HL-60/S4 treated with phorbol 12-myristate 13-acetate at 8.2 ng/mL for 4 days and 3 days (cell line): ENCODE measurements at regions not wholly inside any gene's neighbourhood (a gene's known extent, or its start where the extent isn't known, plus 50 kb on each side); places are given as distances from the start of the nearest gene placed in this dataset.
"Not testable (repeated sequence)": the region's sequence is repeated elsewhere in the genome, so short reads cannot be mapped to it uniquely, and the experiment has no call there.

Experiments
- in situ Hi-C: fragments of 300-500 bp; cut with MboI; formaldehyde crosslinking; loops from 2 replicates; pipeline ENCODE4 v1.15.0; 2022; ENCODE audit warnings: low sequenced_read_pairs

GRCh38 chr16:85445064-85445778 lies 167.9 kb upstream of the GSE1 start:
- in situ Hi-C loops, result loop anchor here (25.0 kb wide), 1 partner anchor 167 kb away; the partner anchor contains the start of gene GSE1

GRCh38 chr16:85445779-85446222 lies 167.3 kb upstream of the GSE1 start:
- in situ Hi-C loops, result loop anchor here (25.0 kb wide), 1 partner anchor 166 kb away; the partner anchor contains the start of gene GSE1

- in situ Hi-C loops, result loop anchor here (25.0 kb wide), 1 partner anchor 165 kb away; the partner anchor contains the start of gene GSE1
Observed at GRCh38 chr16:85446951-85447692, 166.0 kb upstream of the GSE1 start.

- in situ Hi-C loops, result loop anchor here (25.0 kb wide), 1 partner anchor 164 kb away; the partner anchor contains the start of gene GSE1
Observed at GRCh38 chr16:85447693-85448313, 165.3 kb upstream of the GSE1 start.

- in situ Hi-C loops, result loop anchor here (25.0 kb wide), 1 partner anchor 164 kb away; the partner anchor contains the start of gene GSE1
Observed at GRCh38 chr16:85448557-85449190, 164.4 kb upstream of the GSE1 start.

GRCh38 chr16:85449191-85449884 lies 163.8 kb upstream of the GSE1 start:
- in situ Hi-C loops, result loop anchor here (25.0 kb wide), 1 partner anchor 163 kb away; the partner anchor contains the start of gene GSE1

- in situ Hi-C loops, result loop anchor here (25.0 kb wide), 1 partner anchor 162 kb away; the partner anchor contains the start of gene GSE1
Observed at GRCh38 chr16:85449885-85450245, 163.3 kb upstream of the GSE1 start.

- in situ Hi-C loops, result not testable (repeated sequence)
Observed at GRCh38 chr16:85451142-85451541, 162.0 kb upstream of the GSE1 start.

- in situ Hi-C loops, result no loop called here
Observed at GRCh38 chr16:85451641-85452363, 161.3 kb upstream of the GSE1 start.

- in situ Hi-C loops, result no loop called here
Observed at GRCh38 chr16:85452364-85453193, 160.5 kb upstream of the GSE1 start.

- in situ Hi-C loops, result no loop called here
Observed at GRCh38 chr16:85453194-85453678, 159.9 kb upstream of the GSE1 start.

- in situ Hi-C loops, result no loop called here
Observed at GRCh38 chr16:85453703-85454102, 159.4 kb upstream of the GSE1 start.

GRCh38 chr16:85454171-85454872 lies 158.8 kb upstream of the GSE1 start:
- in situ Hi-C loops, result no loop called here

- in situ Hi-C loops, result no loop called here
Observed at GRCh38 chr16:85455534-85455933, 157.6 kb upstream of the GSE1 start.

- in situ Hi-C loops, result no loop called here
Observed at GRCh38 chr16:85457366-85457765, 155.8 kb upstream of the GSE1 start.

GRCh38 chr16:85458968-85459367 lies 154.2 kb upstream of the GSE1 start:
- in situ Hi-C loops, result no loop called here

GRCh38 chr16:85459529-85460251 lies 153.4 kb upstream of the GSE1 start:
- in situ Hi-C loops, result no loop called here
